UCSD-AML1 (cell line): ENCODE measurements at regions not wholly inside any gene's neighbourhood (a gene's known extent, or its start where the extent isn't known, plus 50 kb on each side); places are given as distances from the start of the nearest gene placed in this dataset.

ENCODE experiments used
- DNase-seq: peaks from one replicate; lab custom pipeline; 2025; ENCODE audit not compliant: unreplicated experiment; lab: John Stamatoyannopoulos, UW

DNA sequence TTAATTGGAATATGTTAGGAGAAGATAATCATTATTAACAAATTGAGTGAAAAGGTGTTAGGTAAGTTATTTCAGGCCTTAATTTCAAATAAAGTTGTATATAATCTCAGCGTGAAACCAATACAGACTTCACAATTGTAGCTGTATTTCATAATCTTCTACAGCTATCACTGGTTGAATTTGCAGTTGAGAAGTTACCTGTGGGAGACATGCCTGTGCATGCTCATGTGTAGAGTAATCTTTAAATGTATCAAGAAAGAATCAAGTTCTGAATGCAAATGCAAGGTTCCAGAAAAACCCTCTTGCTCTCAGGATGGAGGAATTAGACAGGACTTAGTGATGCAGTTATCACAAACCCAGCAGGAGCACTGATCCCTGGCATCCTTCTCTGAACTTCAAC lies 938.4 kb upstream of the SLC10A2 start:
- no peak for DNase-seq

DNA sequence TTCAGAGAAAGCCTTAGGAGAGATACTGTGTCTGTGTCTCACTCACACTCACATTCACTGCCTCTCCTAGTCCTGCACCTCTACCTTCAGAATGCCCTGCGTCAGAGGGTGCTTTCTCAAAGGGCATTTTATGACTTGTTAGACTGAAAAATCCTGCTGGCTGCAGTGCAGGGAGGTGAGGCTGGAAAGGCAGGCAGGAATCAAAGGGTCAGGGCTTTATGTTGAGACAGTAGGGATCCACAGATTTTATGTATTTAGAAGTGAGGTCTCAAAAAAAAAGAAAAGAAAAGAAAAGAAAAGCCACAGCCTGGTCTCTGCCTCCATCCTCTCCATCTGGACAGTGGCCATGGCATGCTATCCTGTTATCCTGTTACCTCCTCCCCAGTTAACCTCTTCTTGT lies 936.0 kb upstream of the SLC10A2 start:
- no peak for DNase-seq

GRCh38 chr13:104001766-104002165 lies 935.5 kb upstream of the SLC10A2 start:
- no peak for DNase-seq

GRCh38 chr13:103996733-103997132 lies 930.5 kb upstream of the SLC10A2 start:
- no peak for DNase-seq

DNA sequence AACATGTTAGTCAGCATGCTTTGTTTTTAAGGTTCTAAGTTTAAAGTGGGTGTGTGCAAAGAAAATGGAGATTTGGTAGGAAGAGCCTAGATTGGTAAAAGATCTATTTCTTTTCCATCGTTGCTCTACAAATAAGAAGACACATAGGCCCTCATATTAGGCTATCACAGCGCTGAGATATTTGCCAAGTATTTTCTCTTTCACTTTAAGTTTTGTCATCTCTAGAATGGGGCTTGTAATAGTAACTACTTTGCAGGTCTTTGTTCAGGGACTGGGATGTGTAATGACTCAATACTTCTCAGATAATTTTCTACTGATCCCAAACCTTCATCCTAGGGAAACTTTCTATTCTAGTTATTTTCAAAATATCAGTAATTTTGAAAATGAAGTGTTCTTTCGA lies 917.7 kb upstream of the SLC10A2 start:
- DNase-seq, result no peak

DNA sequence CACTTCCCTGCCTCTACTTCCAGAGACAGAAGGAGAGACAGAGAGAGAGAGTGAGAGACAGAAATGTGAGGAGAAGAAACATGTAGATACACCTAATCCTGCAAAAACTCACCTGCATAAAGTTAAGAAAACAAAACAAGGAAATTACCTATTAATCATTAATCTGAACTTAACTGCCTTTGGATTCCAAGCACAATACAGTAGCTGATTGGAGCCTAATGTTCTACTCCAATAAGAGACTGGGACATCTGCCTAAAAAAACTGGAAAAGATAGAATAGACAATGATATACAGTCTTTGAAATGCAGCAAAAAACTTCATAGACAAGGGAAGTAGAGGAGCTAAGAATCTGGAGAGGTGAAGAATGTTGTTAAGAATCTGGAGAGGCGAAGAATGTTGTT lies 910.2 kb upstream of the SLC10A2 start:
- no peak for DNase-seq

GRCh38 chr13:103973740-103974139 lies 907.5 kb upstream of the SLC10A2 start:
- DNase-seq, result no peak

DNA sequence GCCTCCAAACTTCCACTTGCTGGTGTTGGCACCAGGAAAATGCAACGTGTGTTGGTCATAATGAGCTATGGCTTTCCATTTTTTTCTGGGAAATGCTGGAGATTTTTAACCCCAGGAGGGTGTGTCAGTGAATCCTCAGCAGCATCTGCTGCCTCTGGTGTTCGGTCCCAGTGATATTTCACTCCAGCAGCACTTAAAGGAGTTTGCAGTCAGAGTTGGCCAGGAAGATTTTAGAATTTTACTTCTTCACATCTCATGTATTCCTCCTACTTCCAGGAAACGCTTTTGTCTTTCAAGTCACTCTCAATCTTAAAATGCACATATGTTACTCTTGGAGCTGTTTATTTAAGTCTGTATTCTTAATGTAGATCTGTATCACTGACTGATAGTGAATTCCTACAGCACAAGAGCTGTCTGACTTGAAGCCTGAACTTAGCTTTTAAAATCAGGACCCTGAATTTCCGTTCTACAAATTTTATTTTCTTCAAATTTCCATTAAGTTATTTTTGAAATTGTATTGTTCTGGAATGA lies 903.4 kb upstream of the SLC10A2 start:
- no peak for DNase-seq

DNA sequence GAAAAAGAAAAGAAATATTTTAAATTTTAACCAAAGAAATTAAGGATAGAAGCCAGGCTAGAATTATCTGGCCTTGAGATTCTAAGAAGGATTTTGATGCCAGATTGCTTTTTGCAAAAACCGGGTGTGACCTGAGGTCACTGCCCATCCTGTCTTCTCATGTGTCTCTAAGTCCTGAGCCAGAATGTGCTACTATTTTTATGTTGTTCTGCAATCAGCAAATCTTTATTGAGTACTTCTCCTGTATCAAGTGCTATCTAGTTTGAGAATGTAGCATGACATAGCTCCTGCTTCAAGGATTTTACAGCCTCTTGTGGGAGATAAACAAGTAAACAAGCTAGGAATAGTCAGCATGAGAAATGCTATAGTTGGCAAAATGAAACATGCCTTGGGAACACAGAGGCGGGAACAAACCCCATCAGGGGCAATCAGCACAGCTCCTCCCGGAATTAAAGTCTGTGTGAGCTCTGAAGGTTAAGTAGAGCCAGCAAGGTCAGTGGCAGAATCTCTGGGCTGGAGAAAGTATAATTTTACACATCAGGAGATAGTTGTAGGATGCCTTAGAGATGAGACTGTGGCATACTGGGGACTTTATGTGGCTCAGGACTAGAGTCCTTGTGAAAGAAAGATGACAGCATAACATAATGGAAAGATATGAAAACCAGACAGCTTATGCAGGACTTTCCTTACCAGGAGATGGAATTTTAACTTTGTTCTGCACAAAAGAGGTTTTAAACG lies 899.5 kb upstream of the SLC10A2 start:
- DNase-seq, result no peak

DNA sequence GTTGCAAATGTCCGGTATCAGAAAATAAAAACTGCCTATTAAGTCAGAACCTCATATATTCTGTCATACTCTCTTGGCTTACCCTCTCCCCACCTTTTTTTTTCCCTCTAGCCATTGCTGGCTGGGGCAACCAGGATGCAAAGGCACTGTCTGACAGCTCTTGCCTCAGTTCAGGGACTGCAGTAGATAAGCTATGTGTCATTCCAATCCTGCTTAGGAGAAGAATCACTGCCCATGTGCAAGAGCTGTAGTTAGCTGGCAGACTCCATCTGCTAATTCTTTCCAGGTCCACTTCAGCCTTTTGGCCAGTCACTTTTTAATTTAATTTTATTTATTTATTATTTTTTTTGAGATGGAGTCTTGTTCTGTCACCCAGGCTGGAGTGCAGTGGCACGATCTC lies 895.6 kb upstream of the SLC10A2 start:
- no peak for DNase-seq

- no peak for DNase-seq
These were observed 894.9 kb upstream of the SLC10A2 start for GRCh38 chr13:103961129-103961528.

GRCh38 chr13:103960001-103960400 lies 893.8 kb upstream of the SLC10A2 start:
- no peak for DNase-seq

DNA sequence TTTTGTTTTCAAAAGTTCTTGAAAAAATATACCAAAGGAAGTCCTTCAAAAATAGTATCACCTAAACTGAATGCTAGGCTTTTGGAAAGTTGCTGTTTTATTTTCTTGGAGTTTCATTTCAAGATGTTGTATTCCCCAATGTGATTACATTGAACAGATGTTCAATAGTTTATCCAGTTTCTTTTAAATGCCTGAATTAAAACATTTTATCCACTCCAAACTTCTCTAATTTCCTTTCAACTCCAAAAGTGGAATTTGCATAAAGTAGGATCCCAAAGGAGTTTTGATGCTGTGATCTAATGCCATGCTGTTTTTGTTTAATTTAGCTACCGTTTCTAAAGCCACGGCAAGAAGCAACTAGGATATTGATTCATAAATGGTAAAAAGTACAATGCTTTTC lies 892.5 kb upstream of the SLC10A2 start:
- no peak for DNase-seq

- DNase-seq, result no peak
These were observed 891.7 kb upstream of the SLC10A2 start for GRCh38 chr13:103957939-103958338.

DNA sequence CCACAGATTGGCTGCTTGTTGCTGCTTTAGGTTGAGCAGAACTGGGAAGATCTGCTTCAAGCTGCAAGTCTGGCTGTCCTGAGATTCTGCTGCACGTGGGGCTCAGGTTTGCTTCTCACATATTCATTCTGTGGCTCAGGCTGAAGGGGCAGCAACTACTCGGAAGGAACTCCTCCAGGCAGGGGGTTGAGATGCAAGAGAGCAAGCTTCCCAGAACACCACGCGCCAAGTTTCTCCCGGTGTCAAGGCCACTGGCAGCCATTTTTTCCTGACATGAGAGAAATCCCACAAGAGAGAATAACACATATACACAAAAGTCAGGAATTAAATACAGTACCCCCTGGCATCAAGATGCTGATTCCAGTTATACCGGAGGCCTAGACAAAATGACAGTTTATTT lies 887.6 kb upstream of the SLC10A2 start:
- DNase-seq, result no peak

DNA sequence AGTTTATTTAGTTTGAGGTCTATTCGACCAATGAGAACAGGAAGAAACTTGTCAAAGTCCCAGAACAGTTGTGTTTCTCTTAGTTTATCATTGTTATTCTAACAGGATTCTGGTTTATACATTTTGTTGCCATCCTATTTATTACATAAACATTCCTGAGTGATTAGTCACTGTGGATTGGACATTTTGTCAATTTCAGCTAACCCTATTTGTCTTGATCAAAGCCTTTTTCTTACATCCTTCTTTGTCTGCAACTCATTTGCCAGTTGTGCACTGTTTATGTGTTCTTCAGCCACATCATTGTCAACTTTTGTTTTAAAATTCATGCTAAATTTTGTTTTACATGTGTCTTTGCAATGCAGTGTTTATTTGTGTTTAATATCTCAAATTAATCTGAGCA lies 886.0 kb upstream of the SLC10A2 start:
- DNase-seq, result no peak

GRCh38 chr13:103948426-103948825 lies 882.2 kb upstream of the SLC10A2 start:
- DNase-seq, result no peak

- no peak for DNase-seq
These were observed 879.6 kb upstream of the SLC10A2 start for GRCh38 chr13:103945836-103946235.

DNA sequence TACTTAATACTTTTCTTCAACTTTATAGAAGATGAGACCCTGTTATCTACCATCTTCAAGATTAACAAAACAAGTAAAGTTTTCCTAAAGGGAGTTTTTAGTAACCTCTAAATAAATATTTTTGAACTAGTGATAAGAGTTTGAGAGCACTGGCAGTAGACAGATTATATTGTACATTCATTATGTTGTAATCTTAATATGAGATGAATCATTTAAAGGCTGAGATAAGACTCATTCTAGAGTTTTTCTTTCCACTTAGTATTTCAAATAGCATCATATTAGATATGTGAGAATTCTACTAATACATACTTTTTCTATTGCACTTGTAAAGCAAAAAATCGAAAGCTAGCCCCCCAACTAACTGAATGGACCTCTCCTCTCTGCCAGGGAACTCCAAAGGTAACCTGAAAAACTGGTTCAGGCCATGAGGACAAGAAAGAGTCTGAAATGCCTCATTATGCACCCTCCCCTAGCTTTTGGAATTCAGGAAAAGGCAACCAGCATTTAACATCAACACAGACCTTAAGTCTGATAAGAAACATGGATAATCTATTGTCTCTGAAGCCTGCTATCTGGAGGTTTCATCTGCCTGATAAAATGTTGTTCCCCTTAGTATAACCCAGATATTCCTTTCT lies 875.4 kb upstream of the SLC10A2 start:
- DNase-seq, result no peak

GRCh38 chr13:103935117-103935516 lies 868.9 kb upstream of the SLC10A2 start:
- no peak for DNase-seq

DNA sequence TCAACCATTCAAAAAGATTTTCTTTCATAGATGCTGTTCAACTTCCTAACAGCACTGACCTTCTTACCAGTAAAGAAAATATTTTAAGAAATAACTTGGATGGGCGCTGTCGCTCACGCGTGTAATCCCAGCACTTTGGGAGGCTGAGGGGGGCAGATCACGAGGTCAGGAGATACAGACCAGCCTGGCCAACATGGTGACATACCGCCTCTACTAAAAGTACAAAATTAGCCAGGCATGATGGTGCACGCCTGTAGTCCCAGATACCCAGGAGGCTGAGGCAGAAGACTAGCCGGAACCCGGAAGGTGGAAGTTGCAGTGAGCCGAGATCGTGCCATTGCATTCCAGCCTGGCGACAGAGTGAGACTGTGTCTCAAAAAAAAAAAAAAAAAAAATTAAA lies 865.7 kb upstream of the SLC10A2 start:
- no peak for DNase-seq

GRCh38 chr13:103931331-103931845 lies 865.2 kb upstream of the SLC10A2 start:
- no peak for DNase-seq
